ENCODE measurements at regions not wholly inside any gene's neighbourhood (a gene's known extent, or its start where the extent isn't known, plus 50 kb on each side); places are given as distances from the start of the nearest gene placed in this dataset.
"Not testable (repeated sequence)": the region's sequence is repeated elsewhere in the genome, so short reads cannot be mapped to it uniquely, and the experiment has no call there.

GRCh38 chr13:64088491-64088890 lies 2672.8 kb upstream of the PCDH20 start:
- DNase-seq: no peak

- no peak for DNase-seq
These were observed 2672.0 kb upstream of the PCDH20 start for GRCh38 chr13:64087624-64088023.

- DNase-seq: no peak
These were observed 2668.2 kb upstream of the PCDH20 start for GRCh38 chr13:64083811-64084210.

GRCh38 chr13:64083396-64083795 lies 2667.7 kb upstream of the PCDH20 start:
- no peak for DNase-seq

GRCh38 chr13:64078480-64078936 lies 2662.9 kb upstream of the PCDH20 start:
- no peak for DNase-seq

- DNase-seq: no peak
These were observed 2662.4 kb upstream of the PCDH20 start for GRCh38 chr13:64078025-64078424.

GRCh38 chr13:64077132-64077835 lies 2661.6 kb upstream of the PCDH20 start:
- not testable (repeated sequence) for DNase-seq

- DNase-seq: no peak
These were observed 2660.1 kb upstream of the PCDH20 start for GRCh38 chr13:64075543-64076271.

GRCh38 chr13:64074971-64075474 lies 2659.4 kb upstream of the PCDH20 start:
- DNase-seq: no peak

GRCh38 chr13:64073203-64073602 lies 2657.6 kb upstream of the PCDH20 start:
- no peak for DNase-seq

- DNase-seq: no peak
These were observed 2655.7 kb upstream of the PCDH20 start for GRCh38 chr13:64071352-64071751.

- no peak for DNase-seq
These were observed 2654.2 kb upstream of the PCDH20 start for GRCh38 chr13:64069892-64070291.

- DNase-seq: no peak
These were observed 2651.1 kb upstream of the PCDH20 start for GRCh38 chr13:64066711-64067110.

GRCh38 chr13:64061649-64062048 lies 2646.0 kb upstream of the PCDH20 start:
- DNase-seq: no peak

GRCh38 chr13:64057372-64058020 lies 2641.8 kb upstream of the PCDH20 start:
- DNase-seq: no peak

- no peak for DNase-seq
These were observed 2638.7 kb upstream of the PCDH20 start for GRCh38 chr13:64054321-64054720.

- no peak for DNase-seq
These were observed 2636.9 kb upstream of the PCDH20 start for GRCh38 chr13:64052521-64052920.

GRCh38 chr13:64051278-64051677 lies 2635.6 kb upstream of the PCDH20 start:
- DNase-seq: no peak

- no peak for DNase-seq
These were observed 2625.6 kb upstream of the PCDH20 start for GRCh38 chr13:64041296-64041695.

- DNase-seq: no peak
These were observed 2618.3 kb upstream of the PCDH20 start for GRCh38 chr13:64033921-64034320.

- no peak for DNase-seq
These were observed 2613.9 kb upstream of the PCDH20 start for GRCh38 chr13:64029343-64030093.

- no peak for DNase-seq
These were observed 2612.9 kb upstream of the PCDH20 start for GRCh38 chr13:64028551-64028950.

GRCh38 chr13:64020126-64020525 lies 2604.5 kb upstream of the PCDH20 start:
- no peak for DNase-seq

Measured in amniotic stem cell (primary cell).